Osteoblast (primary cell): ENCODE measurements at regions not wholly inside any gene's neighbourhood (a gene's known extent, or its start where the extent isn't known, plus 50 kb on each side); places are given as distances from the start of the nearest gene placed in this dataset.

Experiments
- DNase-seq: peaks from one replicate; pipeline ENCODE4 v3.0.0; 2011; ENCODE audit warnings: low spot score, mixed read lengths; ENCODE audit not compliant: insufficient read length; ENCODE audit errors: missing footprints
- H2AFZ ChIP-seq: 2 replicates; pipeline ENCODE4 v1.6.0; 2011; ENCODE audit warnings: mild to moderate bottlenecking, low read length
- H3K27ac ChIP-seq: 2 replicates; pipeline ENCODE4 v1.5.1; 2011; ENCODE audit warnings: mild to moderate bottlenecking, low read depth, low read length, moderate library complexity
- H3K27me3 ChIP-seq: 2 replicates; pipeline ENCODE4 v1.6.0; 2012; ENCODE audit warnings: mild to moderate bottlenecking, control low read depth, inconsistent platforms, low read length, moderate library complexity; ENCODE audit not compliant: insufficient read depth
- H3K36me3 ChIP-seq: 2 replicates; pipeline ENCODE4 v1.5.1; 2011; ENCODE audit warnings: mild to moderate bottlenecking, low read length, control low read depth, moderate library complexity; ENCODE audit not compliant: insufficient read depth
- H3K4me1 ChIP-seq: 2 replicates; pipeline ENCODE4 v1.5.1; 2011; ENCODE audit warnings: mild to moderate bottlenecking, low read length, control low read depth, moderate library complexity; ENCODE audit not compliant: insufficient read depth
- H3K4me2 ChIP-seq: 2 replicates; pipeline ENCODE4 v1.6.0; 2011; ENCODE audit warnings: mild to moderate bottlenecking, low read length; ENCODE audit not compliant: insufficient read depth
- H3K4me3 ChIP-seq: fragments of 200-600 bp; sonication (generic); 3 replicates; pipeline ENCODE4 v1.5.1; 2012; ENCODE audit warnings: mild to moderate bottlenecking, low read length, inconsistent platforms; ENCODE audit not compliant: insufficient read depth
- H3K79me2 ChIP-seq: 2 replicates; pipeline ENCODE4 v1.6.0; 2012; ENCODE audit warnings: mild to moderate bottlenecking, low read length, control low read depth, inconsistent platforms; ENCODE audit not compliant: insufficient read depth
- H3K9me3 ChIP-seq: 2 replicates; pipeline ENCODE4 v1.5.1; 2011; ENCODE audit warnings: low read depth, low read length, control low read depth
- H4K20me1 ChIP-seq: 2 replicates; pipeline ENCODE4 v1.6.0; 2012; ENCODE audit warnings: mild to moderate bottlenecking, low read length, control low read depth; ENCODE audit not compliant: insufficient read depth
- TF ChIP-seq, protein P1 (sequence below): IDR thresholded peaks from 2 replicates; pipeline ENCODE4 v1.5.1; 2011; ENCODE audit warnings: mild to moderate bottlenecking, low read depth, low read length, moderate library complexity; ENCODE audit errors: extremely low read depth

DNA sequence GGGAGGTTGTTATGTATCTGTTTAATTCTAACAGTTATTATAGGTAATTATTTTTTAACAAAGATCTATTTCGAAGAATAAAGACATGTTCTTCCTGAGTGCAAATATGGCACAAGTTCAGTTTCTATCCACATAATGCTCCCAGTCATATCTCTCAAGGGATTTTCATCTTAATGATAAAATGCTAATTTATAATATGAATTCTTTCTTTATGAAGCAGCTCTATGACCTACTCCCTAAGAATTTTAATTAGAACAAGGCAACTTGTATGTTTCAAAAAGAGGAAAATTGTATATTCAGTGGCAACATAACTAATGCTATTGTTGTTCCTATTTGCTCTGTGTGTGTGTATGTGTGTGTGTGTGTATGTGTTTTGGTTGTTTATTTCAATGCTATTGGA is 1222.1 kb upstream of the NCAM2 start:
- Histone ChIP-seq H3K27ac (no peak overlapping the region), H3K4me2 (no peak overlapping the region)
- TF ChIP-seq, protein P1, sequence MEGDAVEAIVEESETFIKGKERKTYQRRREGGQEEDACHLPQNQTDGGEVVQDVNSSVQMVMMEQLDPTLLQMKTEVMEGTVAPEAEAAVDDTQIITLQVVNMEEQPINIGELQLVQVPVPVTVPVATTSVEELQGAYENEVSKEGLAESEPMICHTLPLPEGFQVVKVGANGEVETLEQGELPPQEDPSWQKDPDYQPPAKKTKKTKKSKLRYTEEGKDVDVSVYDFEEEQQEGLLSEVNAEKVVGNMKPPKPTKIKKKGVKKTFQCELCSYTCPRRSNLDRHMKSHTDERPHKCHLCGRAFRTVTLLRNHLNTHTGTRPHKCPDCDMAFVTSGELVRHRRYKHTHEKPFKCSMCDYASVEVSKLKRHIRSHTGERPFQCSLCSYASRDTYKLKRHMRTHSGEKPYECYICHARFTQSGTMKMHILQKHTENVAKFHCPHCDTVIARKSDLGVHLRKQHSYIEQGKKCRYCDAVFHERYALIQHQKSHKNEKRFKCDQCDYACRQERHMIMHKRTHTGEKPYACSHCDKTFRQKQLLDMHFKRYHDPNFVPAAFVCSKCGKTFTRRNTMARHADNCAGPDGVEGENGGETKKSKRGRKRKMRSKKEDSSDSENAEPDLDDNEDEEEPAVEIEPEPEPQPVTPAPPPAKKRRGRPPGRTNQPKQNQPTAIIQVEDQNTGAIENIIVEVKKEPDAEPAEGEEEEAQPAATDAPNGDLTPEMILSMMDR = no peak

GRCh38 chr21:19781881-19782652 is 1216.1 kb upstream of the NCAM2 start:
- Histone ChIP-seq H4K20me1 (no peaks in the 10 kb centered on the region), H3K36me3 (no peaks in the 10 kb centered on the region), H3K27me3 (no peaks in the 10 kb centered on the region), H2AFZ (no peak overlapping the region), H3K9me3 (peaks cover 10% of the 10 kb centered on the region), H3K4me2 (no peak overlapping the region), H3K4me3 (no peak overlapping the region), H3K27ac (no peak overlapping the region), H3K4me1 (no peaks in the 10 kb centered on the region), H3K79me2 (no peaks in the 10 kb centered on the region)
- TF ChIP-seq, protein P1 = no peak
- DNase-seq = no peak

More for the DNA sequence above, 1222.1 kb upstream of the NCAM2 start:
- H3K79me2 ChIP-seq = no peaks in the 10 kb centered on the region
- H3K27me3 ChIP-seq = no peaks in the 10 kb centered on the region
- no peaks in the 10 kb centered on the region for H3K9me3 ChIP-seq
- H2AFZ ChIP-seq = no peak overlapping the region
- H3K4me3 ChIP-seq = no peak overlapping the region
- H3K4me1 ChIP-seq = no peaks in the 10 kb centered on the region
- no peaks in the 10 kb centered on the region for H4K20me1 ChIP-seq
- H3K36me3 ChIP-seq = no peaks in the 10 kb centered on the region
- no peak for DNase-seq

DNA sequence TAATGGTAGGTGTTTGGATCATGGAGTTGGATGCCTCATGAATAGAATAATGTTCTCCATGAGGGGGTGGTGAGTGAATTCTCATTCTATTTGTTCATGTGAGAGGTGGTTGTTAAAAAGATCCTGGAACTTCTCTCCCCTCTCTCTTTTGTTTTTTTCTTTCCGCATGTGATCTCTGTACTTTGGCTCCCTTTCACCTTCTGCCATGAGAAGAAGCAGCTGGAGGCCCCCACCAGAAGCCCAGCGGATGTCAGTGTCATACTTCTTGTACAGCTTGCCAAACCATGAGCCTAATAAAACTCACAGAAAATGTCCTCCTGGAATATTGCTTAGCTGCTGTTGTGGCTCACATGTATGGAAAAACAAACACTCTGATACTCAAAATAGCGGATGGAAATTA is 1212.3 kb upstream of the NCAM2 start:
- Histone ChIP-seq H3K79me2 (no peaks in the 10 kb centered on the region), H3K36me3 (no peaks in the 10 kb centered on the region), H4K20me1 (no peaks in the 10 kb centered on the region), H3K4me3 (no peak overlapping the region), H3K4me2 (no peak overlapping the region), H2AFZ (no peak overlapping the region), H3K27ac (no peak overlapping the region), H3K27me3 (no peaks in the 10 kb centered on the region), H3K4me1 (no peaks in the 10 kb centered on the region), H3K9me3 (peaks cover 10% of the 10 kb centered on the region)
- TF ChIP-seq, protein P1 = no peak
- DNase-seq = no peak

- peaks cover 3% of the 10 kb centered on the region for H3K9me3 ChIP-seq
- no peaks in the 10 kb centered on the region for H3K27me3 ChIP-seq
- no peak for DNase-seq
- H3K27ac ChIP-seq = no peak overlapping the region
- no peaks in the 10 kb centered on the region for H4K20me1 ChIP-seq
- H3K79me2 ChIP-seq = no peaks in the 10 kb centered on the region
- H3K4me1 ChIP-seq = no peaks in the 10 kb centered on the region
- no peak overlapping the region for H2AFZ ChIP-seq
- H3K4me2 ChIP-seq = no peak overlapping the region
- H3K36me3 ChIP-seq = no peaks in the 10 kb centered on the region
- TF ChIP-seq, protein P1 = no peak
- no peak overlapping the region for H3K4me3 ChIP-seq
These were observed 1206.2 kb upstream of the NCAM2 start for GRCh38 chr21:19792004-19792403.
